H1 (cell line): ENCODE measurements at regions not wholly inside any gene's neighbourhood (a gene's known extent, or its start where the extent isn't known, plus 50 kb on each side); places are given as distances from the start of the nearest gene placed in this dataset.

Experiments used
- CTCF ChIA-PET: fragments of 300-600 bp; sonication (Branson Sonifier 250); formaldehyde crosslinking; loops from one replicate; lab custom pipeline; 2021; ENCODE audit not compliant: partially characterized antibody; lab: Charles Lee
- POLR2A ChIA-PET: fragments of 300-600 bp; sonication (Branson Sonifier 250); formaldehyde crosslinking; loops from one replicate; lab custom pipeline; 2021; ENCODE audit warnings: inconsistent platforms; ENCODE audit not compliant: partially characterized antibody; lab: Charles Lee
- DNase-seq, 2 experiments: peaks; one replicate each; pipeline versions ENCODE4 v3.0.0 to v3.0.0-alpha.2; 2010 to 2022; ENCODE audit warnings: low spot score in 2 of 2, low read depth in 1 of 2, mixed read lengths in 1 of 2
- FAIRE-seq: peaks from 2 replicates; lab custom pipeline; 2011; peaks lifted over from hg19 to GRCh38; lab: Jason Lieb, UNC
- H2AFZ ChIP-seq: 2 replicates; pipeline ENCODE4 v1.8.1; 2012; ENCODE audit warnings: low read length, inconsistent platforms
- H2AK5ac ChIP-seq: 2 replicates; pipeline ENCODE4 v1.6.1; 2013; ENCODE audit warnings: low read depth, low read length
- H2BK120ac ChIP-seq: replicated peaks from 2 replicates; pipeline ENCODE3; 2013; ENCODE audit warnings: low read depth, low read length, inconsistent platforms
- H2BK12ac ChIP-seq: 2 replicates; pipeline ENCODE4 v1.6.1; 2013; ENCODE audit warnings: low read depth, low read length
- H2BK15ac ChIP-seq: 2 replicates; pipeline ENCODE4 v1.6.1; 2013; ENCODE audit warnings: low read length
- H2BK20ac ChIP-seq: 2 replicates; pipeline ENCODE4 v1.6.1; 2013; ENCODE audit warnings: low read length
- H2BK5ac ChIP-seq: 2 replicates; pipeline ENCODE4 v1.6.1; 2013; ENCODE audit warnings: low read depth, low read length
- H3K14ac ChIP-seq: 2 replicates; pipeline ENCODE4 v1.6.1; 2013; ENCODE audit warnings: inconsistent platforms; ENCODE audit not compliant: insufficient read length
- H3K18ac ChIP-seq: 2 replicates; pipeline ENCODE4 v1.6.1; 2013; ENCODE audit warnings: low read length; ENCODE audit errors: extremely low read depth
- H3K23ac ChIP-seq: 2 replicates; pipeline ENCODE4 v1.6.1; 2013; ENCODE audit warnings: inconsistent platforms; ENCODE audit not compliant: insufficient read length
- H3K23me2 ChIP-seq: 2 replicates; pipeline ENCODE4 v1.6.1; 2013; ENCODE audit warnings: low read depth, low read length
- H3K27ac ChIP-seq: 2 replicates; pipeline ENCODE4 v1.6.1; 2011; ENCODE audit warnings: low read depth, low read length, inconsistent platforms
- H3K27me3 ChIP-seq, 4 experiments: replicated peaks in 1 of 4; 1 replicate in 1 of 4; 2 replicates in 3 of 4; pipeline versions ENCODE4 v1.6.1 to v1.8.1; 2011 to 2013; ENCODE audit warnings: low read length in 3 of 4, mild to moderate bottlenecking in 3 of 4, inconsistent platforms in 2 of 4, mixed read lengths in 2 of 4, moderate library complexity in 1 of 4; ENCODE audit not compliant: control insufficient read depth in 3 of 4, insufficient read depth in 3 of 4; ENCODE audit errors: extremely low read depth in 1 of 4
- H3K36me3 ChIP-seq, 4 experiments: 2 replicates each; pipeline versions ENCODE4 v1.6.1 to v1.8.1; 2011 to 2013; ENCODE audit warnings: mild to moderate bottlenecking in 4 of 4, low read length in 3 of 4, moderate library complexity in 2 of 4, control low read depth in 1 of 4, inconsistent platforms in 1 of 4; ENCODE audit not compliant: insufficient read depth in 4 of 4, control insufficient read depth in 2 of 4
- H3K4ac ChIP-seq: replicated peaks from 2 replicates; pipeline ENCODE3; 2013; ENCODE audit warnings: low read length, low read depth, mixed read lengths, inconsistent platforms; ENCODE audit not compliant: insufficient read length
- H3K4me1 ChIP-seq, 4 experiments: replicated peaks in 1 of 4; 1 replicate in 1 of 4; 2 replicates in 3 of 4; pipeline versions ENCODE4 v1.6.1 to v1.8.1; 2011 to 2013; ENCODE audit warnings: low read length in 3 of 4, inconsistent platforms in 2 of 4, mixed read lengths in 1 of 4; ENCODE audit not compliant: insufficient read depth in 4 of 4, control insufficient read depth in 3 of 4
- H3K4me2 ChIP-seq, 2 experiments: 2 replicates each; pipeline versions ENCODE4 v1.6.1 to v1.8.1; 2011 to 2013; ENCODE audit warnings: low read depth in 2 of 2, low read length in 2 of 2, control low read depth in 1 of 2, inconsistent platforms in 1 of 2, mild to moderate bottlenecking in 1 of 2; ENCODE audit not compliant: insufficient read depth in 1 of 2
- H3K4me3 ChIP-seq, 4 experiments: fragments of 200-600, 300-600 bp in 1 of 4; sonication (generic), shearing (Covaris generic), sonication (Bioruptor Twin) in 1 of 4; 2 replicates each; pipeline versions ENCODE4 v1.5.1 to v1.8.1; 2011 to 2016; ENCODE audit warnings: low read length in 4 of 4, low read depth in 3 of 4, control low read depth in 2 of 4, inconsistent platforms in 2 of 4, mild to moderate bottlenecking in 2 of 4, mixed read lengths in 1 of 4, moderate library complexity in 1 of 4; ENCODE audit not compliant: insufficient read depth in 2 of 4; ENCODE audit errors: extremely low read depth in 1 of 4
- H3K56ac ChIP-seq: replicated peaks from 2 replicates; pipeline ENCODE3; 2013; ENCODE audit warnings: low read depth, mild to moderate bottlenecking, mixed read lengths, low read length, inconsistent platforms; ENCODE audit not compliant: insufficient read length
- H3K79me1 ChIP-seq: 2 replicates; pipeline ENCODE4 v1.6.1; 2013; ENCODE audit warnings: low read depth, low read length, control low read depth
- H3K79me2 ChIP-seq, 2 experiments: 2 replicates each; pipeline versions ENCODE4 v1.6.1 to v1.8.1; 2012 to 2013; ENCODE audit warnings: low read length in 2 of 2, mild to moderate bottlenecking in 2 of 2, inconsistent platforms in 1 of 2; ENCODE audit not compliant: insufficient read depth in 2 of 2, control insufficient read depth in 1 of 2
- H3K9ac ChIP-seq, 4 experiments: replicated peaks in 1 of 4; 1 replicate in 1 of 4; 2 replicates in 3 of 4; pipeline versions ENCODE4 v1.6.1 to v1.8.1; 2011 to 2013; ENCODE audit warnings: low read depth in 3 of 4, low read length in 3 of 4, control low read depth in 2 of 4, mild to moderate bottlenecking in 2 of 4, moderate library complexity in 2 of 4, inconsistent platforms in 1 of 4; ENCODE audit errors: extremely low read depth in 1 of 4
- H3K9me3 ChIP-seq, 2 experiments: 2 replicates each; pipeline versions ENCODE4 v1.6.1 to v1.8.1; 2012 to 2013; ENCODE audit warnings: mild to moderate bottlenecking in 2 of 2, moderate library complexity in 2 of 2, control low read depth in 1 of 2, inconsistent platforms in 1 of 2, low read depth in 1 of 2, low read length in 1 of 2, mixed read lengths in 1 of 2; ENCODE audit not compliant: insufficient read depth in 2 of 2
- H4K20me1 ChIP-seq, 2 experiments: replicated peaks in 1 of 2; 2 replicates each; pipeline versions ENCODE3 to v1.8.1; 2011 to 2013; ENCODE audit warnings: inconsistent platforms in 2 of 2, low read length in 2 of 2, mild to moderate bottlenecking in 1 of 2; ENCODE audit not compliant: insufficient read depth in 2 of 2, control insufficient read depth in 1 of 2
- H4K5ac ChIP-seq: 2 replicates; pipeline ENCODE4 v1.6.1; 2013; ENCODE audit warnings: low read length, low read depth, mixed read lengths, inconsistent platforms; ENCODE audit not compliant: insufficient read length
- H4K8ac ChIP-seq: 2 replicates; pipeline ENCODE4 v1.8.0; 2013; ENCODE audit warnings: mild to moderate bottlenecking, moderate library complexity, low read length, inconsistent platforms; ENCODE audit not compliant: insufficient read depth; ENCODE audit errors: extremely low read depth
- H4K91ac ChIP-seq: replicated peaks from 2 replicates; pipeline ENCODE3; 2013; ENCODE audit warnings: low read length, mixed read lengths, inconsistent platforms; ENCODE audit not compliant: insufficient read length
- SIRT6 ChIP-seq: IDR thresholded peaks from one replicate; pipeline ENCODE4 v1.7.1; 2012; ENCODE audit warnings: low read length, inconsistent platforms
- TAF7 ChIP-seq: optimal IDR thresholded peaks from 2 replicates; pipeline ENCODE3; 2011; ENCODE audit warnings: low read depth, mild to moderate bottlenecking, inconsistent platforms, low read length, moderate library complexity, borderline replicate concordance
- WGBS, 2 experiments: shearing (Covaris generic) in 1 of 2; methylation state at CpG; one replicate each; pipeline versions ENCODE4 v1.1.6 to v1.1.7; 2013 to 2015; ENCODE audit warnings: low lambda C conversion rate in 2 of 2, mixed read lengths in 2 of 2, inconsistent platforms in 1 of 2, low coverage in 1 of 2, missing lambda C conversion rate in 1 of 2; ENCODE audit not compliant: insufficient replicate concordance in 2 of 2, insufficient coverage in 1 of 2, insufficient read length in 1 of 2; ENCODE audit errors: extremely low coverage in 1 of 2, missing lambda C conversion rate in 1 of 2; 5-methylcytosine and 5-hydroxymethylcytosine counted together

DNA sequence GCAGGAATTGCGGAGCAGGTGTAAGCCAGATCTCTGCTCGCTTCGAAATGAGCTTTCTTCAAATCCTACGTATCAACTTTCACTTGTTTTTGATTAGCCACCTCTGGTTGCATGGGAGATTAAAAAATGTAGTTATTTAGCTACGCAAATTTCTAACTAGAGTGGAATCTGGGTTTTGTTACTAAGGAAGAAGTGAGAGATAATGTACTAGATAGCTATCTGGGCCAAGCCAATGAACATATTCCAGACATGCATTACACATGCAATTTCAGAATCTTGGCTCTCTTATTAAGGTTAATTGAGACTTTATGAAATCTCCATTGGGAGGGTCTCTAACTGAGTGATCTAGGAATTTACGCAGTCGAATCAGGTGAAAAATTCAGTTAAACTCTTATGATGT is 765.7 kb downstream of the DIPK2A start:
- H3K79me1 ChIP-seq, result no peaks in the 10 kb centered on the region
- H3K23ac ChIP-seq, result no peak overlapping the region
- no peaks in the 10 kb centered on the region for H3K23me2 ChIP-seq
- no peak overlapping the region for H3K18ac ChIP-seq
- H3K4me2 ChIP-seq, result no peak overlapping the region
- H3K9me3 ChIP-seq, result no peaks in the 10 kb centered on the region
- no peaks in the 10 kb centered on the region for H4K20me1 ChIP-seq
- H4K91ac ChIP-seq, result no peak overlapping the region
- H3K79me2 ChIP-seq, result no peaks in the 10 kb centered on the region
- H3K4me1 ChIP-seq, result no peaks in the 10 kb centered on the region
- H2AK5ac ChIP-seq, result no peak overlapping the region
- H3K27ac ChIP-seq, result no peak overlapping the region
- no peak overlapping the region for H3K14ac ChIP-seq
- WGBS, 2 experiments, result 91% methylated on average over 7 of the region's 7 CpGs; no CpG with 5 or more reads in 1 of the 2 experiments
- no peak overlapping the region for H3K4ac ChIP-seq
- no peak overlapping the region for H4K8ac ChIP-seq
- ChIA-PET POLR2A (interaction anchor here (0.6 kb wide), 1 partner anchor 548 kb away, joined by 3 read pairs; no protein-coding TSS in a partner anchor), CTCF (interaction anchor here (1.2 kb wide), 1 partner anchor 34 kb away, joined by 3 read pairs; no protein-coding TSS in a partner anchor)
- H3K4me3 ChIP-seq, result no peak overlapping the region
- H2BK120ac ChIP-seq, result no peak overlapping the region
- H3K36me3 ChIP-seq, result no peaks in the 10 kb centered on the region
- no peak overlapping the region for H2BK15ac ChIP-seq
- H4K5ac ChIP-seq, result no peak overlapping the region
- H3K27me3 ChIP-seq, result no peaks in the 10 kb centered on the region
- H2BK12ac ChIP-seq, result no peak overlapping the region
- H2BK5ac ChIP-seq, result no peak overlapping the region
- DNase-seq, result no peak
- H3K9ac ChIP-seq, result no peak overlapping the region
- no peak for FAIRE-seq
- no peak overlapping the region for H2AFZ ChIP-seq
- no peak overlapping the region for H2BK20ac ChIP-seq
- H3K56ac ChIP-seq, result no peak overlapping the region
- no peak for TF ChIP-seq TAF7
- no peak for TF ChIP-seq SIRT6
